Suprapubic skin (tissue), 3 donors: ENCODE measurements at regions not wholly inside any gene's neighbourhood (a gene's known extent, or its start where the extent isn't known, plus 50 kb on each side); places are given as distances from the start of the nearest gene placed in this dataset.

Source experiments
- CTCF ChIP-seq, 2 donors: fragments of 200-600 bp in 1 of 2; fragments of 450-650 bp in 1 of 2; sonication (generic) in 1 of 2; IDR thresholded peaks; one replicate each; pipeline ENCODE4 v1.5.1; 2016 to 2019; ENCODE audit warnings: antibody characterized with exemption in 2 of 2, mild to moderate bottlenecking in 1 of 2, moderate library complexity in 1 of 2
- POLR2A ChIP-seq, 2 donors: fragments of 450-650 bp; IDR thresholded peaks; one replicate each; pipeline ENCODE4 v1.6.1; 2017; ENCODE audit warnings: antibody characterized with exemption in 2 of 2, mild to moderate bottlenecking in 2 of 2, moderate library complexity in 2 of 2

DNA sequence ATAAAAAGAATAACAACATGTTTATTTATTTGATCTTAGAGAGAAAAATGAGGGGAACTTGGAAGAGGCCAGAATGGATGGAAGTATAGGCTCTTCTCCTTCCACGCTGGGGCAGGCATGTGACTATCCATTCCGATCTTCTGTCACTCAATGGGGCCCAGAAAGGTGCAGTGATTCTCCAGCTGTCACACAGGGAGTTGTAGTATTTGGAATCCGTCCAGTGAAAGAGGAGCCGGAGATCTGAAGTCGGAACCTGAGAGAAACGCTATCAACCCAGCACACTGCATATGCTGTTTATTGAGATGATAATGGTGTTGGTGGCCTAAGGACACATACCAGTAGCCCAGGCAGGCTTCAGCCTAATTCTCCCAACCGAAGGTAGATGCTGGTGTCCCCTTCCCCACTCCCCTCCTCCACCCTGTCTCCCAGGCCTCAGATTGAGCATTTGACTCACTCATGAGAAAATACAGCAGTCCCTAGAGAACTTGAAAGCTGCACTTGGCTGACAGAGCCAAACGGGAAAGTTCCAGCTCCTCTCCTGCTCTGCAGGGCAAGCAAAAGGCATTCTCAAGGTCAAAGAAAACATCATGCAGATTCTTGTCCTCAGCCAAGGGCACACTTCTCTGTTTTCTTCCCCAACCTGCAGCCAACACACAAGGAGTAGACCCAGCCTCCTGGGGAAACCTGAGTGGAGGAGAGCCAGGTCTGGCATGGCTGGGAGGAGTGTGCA lies 100.4 kb downstream of the IRF2BPL start:
- TF ChIP-seq CTCF (IDR thresholded peaks at IDR 0.05) (no peak), POLR2A (IDR thresholded peaks at IDR 0.05) (no peak)
